HCT116 (cell line): ENCODE measurements at regions not wholly inside any gene's neighbourhood (a gene's known extent, or its start where the extent isn't known, plus 50 kb on each side); places are given as distances from the start of the nearest gene placed in this dataset.

Source experiments
- ATAC-seq: fragments of 200-7000 bp; cut with Tn5 transposase; 2 replicates; pipeline ENCODE4 v1.9.1; 2020; ENCODE audit warnings: mild to moderate bottlenecking, moderate library complexity
- BruUV-seq: library from RNA; stranded (reverse); fragments of 400-500 nt; replicated peaks from 2 replicates; lab custom pipeline; 2021; lab: Mats Ljungman, UMichigan
- CTCF ChIA-PET: fragments of 300-600 bp; sonication (Branson Sonifier 250); formaldehyde crosslinking; loops from one replicate; lab custom pipeline; 2021; ENCODE audit warnings: antibody characterized with exemption; lab: Charles Lee
- POLR2A ChIA-PET: fragments of 300-600, 350-600 bp; sonication (Branson Sonifier 250); formaldehyde crosslinking; loops from one replicate; lab custom pipeline; 2021; ENCODE audit warnings: antibody characterized with exemption; lab: Charles Lee
- RAD21 ChIA-PET, 2 experiments: fragments of 300-600 bp; sonication (Branson Sonifier 250); formaldehyde crosslinking; loops; one replicate each; lab custom pipeline; 2023; ENCODE audit warnings: low total read pairs in 2 of 2; ENCODE audit not compliant: uncharacterized antibody in 2 of 2, unreplicated experiment in 2 of 2, low non-redundant PET in 1 of 2; lab: Charles Lee
- DNase-seq: peaks from one replicate; pipeline ENCODE4 v3.0.0-alpha.2; 2010; ENCODE audit warnings: low read depth, low spot score
- H2AFZ ChIP-seq: fragments of 200-600 bp; shearing (Covaris generic), sonication (generic); 2 replicates; pipeline ENCODE4 v1.6.1; 2017; ENCODE audit warnings: low read depth, mixed run types, mixed read lengths, antibody characterized with exemption, low read length; ENCODE audit not compliant: poor library complexity, severe bottlenecking
- H3K27ac ChIP-seq: 2 replicates; pipeline ENCODE4 v1.5.1; 2012; ENCODE audit warnings: low read depth, low read length
- H3K27me3 ChIP-seq: fragments of 200-600 bp; sonication (generic); 2 replicates; pipeline ENCODE4 v1.6.1; 2016; ENCODE audit warnings: mixed run types, low read length, mixed read lengths; ENCODE audit not compliant: insufficient read depth
- H3K36me3 ChIP-seq, 2 experiments: fragments of 200-500 bp in 1 of 2; fragments of 200-600 bp in 1 of 2; sonication (Bioruptor generic) in 1 of 2; sonication (generic) in 1 of 2; 2 replicates each; pipeline versions ENCODE4 v1.5.1 to v1.6.1; 2014 to 2016; ENCODE audit warnings: low read length in 2 of 2, inconsistent platforms in 1 of 2, mixed read lengths in 1 of 2, mixed run types in 1 of 2; ENCODE audit not compliant: insufficient read depth in 2 of 2, control insufficient read depth in 1 of 2
- H3K4me1 ChIP-seq, 2 experiments: fragments of 200-600 bp in 1 of 2; sonication (generic) in 1 of 2; 2 replicates each; pipeline versions ENCODE4 v1.5.1 to v1.6.1; 2012 to 2017; ENCODE audit warnings: low read length in 2 of 2, inconsistent platforms in 1 of 2, mild to moderate bottlenecking in 1 of 2, mixed read lengths in 1 of 2, mixed run types in 1 of 2, moderate library complexity in 1 of 2; ENCODE audit not compliant: insufficient read depth in 2 of 2, control insufficient read depth in 1 of 2
- H3K4me2 ChIP-seq: fragments of 200-600 bp; sonication (generic); 2 replicates; pipeline ENCODE4 v1.6.1; 2017; ENCODE audit warnings: mixed run types, low read length, mixed read lengths
- H3K4me3 ChIP-seq, 2 experiments: fragments of 200-600 bp in 1 of 2; sonication (generic) in 1 of 2; replicated peaks in 1 of 2; 2 replicates each; pipeline ENCODE4 v1.5.1; 2011 to 2016; ENCODE audit warnings: low read length in 2 of 2, control low read depth in 1 of 2, low read depth in 1 of 2, mild to moderate bottlenecking in 1 of 2, mixed read lengths in 1 of 2, mixed run types in 1 of 2
- H3K79me2 ChIP-seq: fragments of 200-600 bp; sonication (generic); 2 replicates; pipeline ENCODE4 v1.6.1; 2017; ENCODE audit warnings: mild to moderate bottlenecking, mixed run types, low read length, moderate library complexity, mixed read lengths; ENCODE audit not compliant: insufficient read depth
- H3K9ac ChIP-seq: fragments of 200-600 bp; sonication (generic); 2 replicates; pipeline ENCODE4 v1.6.1; 2016; ENCODE audit warnings: low read length, mixed read lengths
- H3K9me2 ChIP-seq: fragments of 200-600 bp; sonication (generic), shearing (Covaris generic); 2 replicates; pipeline ENCODE4 v1.6.1; 2017; ENCODE audit warnings: mixed run types, mild to moderate bottlenecking, moderate library complexity; ENCODE audit not compliant: insufficient read depth
- H3K9me3 ChIP-seq, 2 experiments: fragments of 200-500 bp in 1 of 2; fragments of 200-600 bp in 1 of 2; sonication (Bioruptor generic) in 1 of 2; sonication (generic) in 1 of 2; 2 replicates each; pipeline ENCODE4 v1.6.1; 2014 to 2017; ENCODE audit warnings: low read length in 2 of 2, mixed read lengths in 2 of 2, inconsistent platforms in 1 of 2, low read depth in 1 of 2, mild to moderate bottlenecking in 1 of 2, mixed run types in 1 of 2, moderate library complexity in 1 of 2; ENCODE audit not compliant: control insufficient read depth in 1 of 2, insufficient read depth in 1 of 2
- H4K20me1 ChIP-seq: fragments of 200-600 bp; sonication (generic), shearing (Covaris generic); 2 replicates; pipeline ENCODE4 v1.6.1; 2017; ENCODE audit warnings: mixed run types, mild to moderate bottlenecking, moderate library complexity; ENCODE audit not compliant: insufficient read depth
- CBX3 ChIP-seq: IDR thresholded peaks from 2 replicates; pipeline ENCODE4 v1.6.1; 2012; ENCODE audit warnings: low read depth
- ELF1 ChIP-seq: IDR thresholded peaks from 2 replicates; pipeline ENCODE4 v1.6.1; 2012; ENCODE audit warnings: low read depth, borderline replicate concordance
- JUND ChIP-seq: IDR thresholded peaks from 2 replicates; pipeline ENCODE4 v1.6.1; 2012
- RAD21 ChIP-seq: IDR thresholded peaks from 2 replicates; pipeline ENCODE4 v1.6.1; 2012; ENCODE audit warnings: low read depth, mild to moderate bottlenecking
- YY1 ChIP-seq: IDR thresholded peaks from 2 replicates; pipeline ENCODE4 v1.6.1; 2011; ENCODE audit warnings: low read length, low read depth, moderate library complexity, mild to moderate bottlenecking; ENCODE audit not compliant: insufficient replicate concordance; ENCODE audit errors: extremely low read depth
- ZBTB33 ChIP-seq: IDR thresholded peaks from 2 replicates; pipeline ENCODE4 v1.6.1; 2011; ENCODE audit warnings: mild to moderate bottlenecking, low read length, moderate library complexity; ENCODE audit not compliant: insufficient replicate concordance; ENCODE audit errors: extremely low read depth
- intact Hi-C: fragments of 100-400 bp; cut with micrococcal nuclease; formaldehyde crosslinking; loops from 2 replicates; pipeline ENCODE4 v1.10.0; 2022
- TF ChIP-seq, protein P1 (sequence below), 3 experiments: fragments of 200-600 bp in 1 of 3; sonication (generic) in 1 of 3; IDR thresholded peaks in 2 of 3; conservative IDR thresholded peaks in 1 of 3; 2 replicates each; pipeline ENCODE4 v1.5.1; 2012 to 2017; ENCODE audit warnings: low read depth in 2 of 3, low read length in 2 of 3, antibody characterized with exemption in 1 of 3, borderline replicate concordance in 1 of 3, control low read depth in 1 of 3, mild to moderate bottlenecking in 1 of 3, mixed read lengths in 1 of 3, mixed run types in 1 of 3, moderate library complexity in 1 of 3; ENCODE audit not compliant: insufficient read depth in 1 of 3
- TF ChIP-seq, protein P2 (sequence below): IDR thresholded peaks from 2 replicates; pipeline ENCODE4 v1.6.1; 2012

DNA sequence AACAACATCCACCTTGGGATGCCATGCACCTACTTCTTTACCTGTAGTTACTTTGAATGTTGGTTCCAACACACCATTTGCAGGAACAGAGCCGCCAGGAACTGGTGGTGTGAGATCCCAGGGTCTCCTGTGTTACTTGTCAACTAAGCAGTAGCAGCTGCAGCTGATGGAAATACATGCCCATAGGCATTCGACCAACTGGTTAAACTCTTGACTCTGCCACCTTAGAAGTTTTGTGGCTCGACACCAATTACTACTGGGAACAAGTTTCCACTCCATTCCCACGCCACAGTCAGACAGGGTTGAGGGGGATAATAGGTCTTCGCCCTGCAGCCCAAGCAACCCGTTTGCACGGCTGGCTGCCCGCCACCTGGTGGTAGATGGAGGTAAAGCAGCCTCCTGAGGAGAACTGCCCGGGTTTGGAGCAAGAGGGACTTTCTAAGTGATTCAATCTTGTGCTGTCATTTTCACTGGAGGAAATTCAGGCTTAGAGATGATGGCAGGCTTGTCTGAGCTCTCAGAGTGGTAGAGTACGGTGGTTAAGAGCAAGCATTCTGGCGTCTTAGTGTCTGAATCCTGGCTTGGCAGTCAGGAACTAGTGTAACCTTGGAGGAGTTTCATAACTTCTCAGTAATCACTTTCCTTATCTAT lies 119.1 kb upstream of the TRIM2 start:
- no peaks in the 10 kb centered on the region for H4K20me1 ChIP-seq
- intact Hi-C loops, result loop anchor here (1.0 to 5.0 kb wide), 3 partner anchors 148 to 558 kb away; partner anchors contain the start of gene FHDC1
- no peak overlapping the region for H3K4me3 ChIP-seq
- no TSS peak for BruUV-seq
- H3K9ac ChIP-seq, result no peak overlapping the region
- H3K9me2 ChIP-seq, result no peaks in the 10 kb centered on the region
- H3K27ac ChIP-seq, result no peak overlapping the region
- DNase-seq (peak; percentile 44), ATAC-seq (peak; percentile 85)
- ChIA-PET RAD21 (interaction anchor here in 1 of 2 experiments (0.8 kb wide), 1 partner anchor 239 kb away, joined by 3 read pairs; no protein-coding TSS in a partner anchor), CTCF (interaction anchor here (1.2 to 2.3 kb wide), 3 partner anchors 10 to 238 kb away, joined by 4 to 14 read pairs (median 4); no protein-coding TSS in a partner anchor), POLR2A (no interaction called here)
- H2AFZ ChIP-seq, result peak overlapping the region; percentile 90
- H3K36me3 ChIP-seq, result no peaks in the 10 kb centered on the region
- peaks cover 0 to 16% of the 10 kb centered on the region in 2 experiments; a peak in 2 of 4 replicates for H3K4me1 ChIP-seq
- H3K79me2 ChIP-seq, result no peaks in the 10 kb centered on the region
- no peaks in the 10 kb centered on the region for H3K27me3 ChIP-seq
- TF ChIP-seq, protein P1, sequence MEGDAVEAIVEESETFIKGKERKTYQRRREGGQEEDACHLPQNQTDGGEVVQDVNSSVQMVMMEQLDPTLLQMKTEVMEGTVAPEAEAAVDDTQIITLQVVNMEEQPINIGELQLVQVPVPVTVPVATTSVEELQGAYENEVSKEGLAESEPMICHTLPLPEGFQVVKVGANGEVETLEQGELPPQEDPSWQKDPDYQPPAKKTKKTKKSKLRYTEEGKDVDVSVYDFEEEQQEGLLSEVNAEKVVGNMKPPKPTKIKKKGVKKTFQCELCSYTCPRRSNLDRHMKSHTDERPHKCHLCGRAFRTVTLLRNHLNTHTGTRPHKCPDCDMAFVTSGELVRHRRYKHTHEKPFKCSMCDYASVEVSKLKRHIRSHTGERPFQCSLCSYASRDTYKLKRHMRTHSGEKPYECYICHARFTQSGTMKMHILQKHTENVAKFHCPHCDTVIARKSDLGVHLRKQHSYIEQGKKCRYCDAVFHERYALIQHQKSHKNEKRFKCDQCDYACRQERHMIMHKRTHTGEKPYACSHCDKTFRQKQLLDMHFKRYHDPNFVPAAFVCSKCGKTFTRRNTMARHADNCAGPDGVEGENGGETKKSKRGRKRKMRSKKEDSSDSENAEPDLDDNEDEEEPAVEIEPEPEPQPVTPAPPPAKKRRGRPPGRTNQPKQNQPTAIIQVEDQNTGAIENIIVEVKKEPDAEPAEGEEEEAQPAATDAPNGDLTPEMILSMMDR (IDR thresholded peaks at IDR 0.05 in 2 of 3, conservative IDR thresholded peaks at IDR 0.05 in 1 of 3; ENCODE audit: borderline replicate concordance in 1 of 3, insufficient read depth in 1 of 3, low read depth in 2 of 3, low read length in 2 of 3), result peak; percentile 76 to 97 (median 94)
- TF ChIP-seq RAD21, result peak; percentile 69
- TF ChIP-seq, protein P2, sequence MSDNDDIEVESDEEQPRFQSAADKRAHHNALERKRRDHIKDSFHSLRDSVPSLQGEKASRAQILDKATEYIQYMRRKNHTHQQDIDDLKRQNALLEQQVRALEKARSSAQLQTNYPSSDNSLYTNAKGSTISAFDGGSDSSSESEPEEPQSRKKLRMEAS, result no peak
- TF ChIP-seq, all 23 proteins: peak for 2
- Histone ChIP-seq H3K4me2 (peak overlapping the region; percentile 26; the same call in 1 of the 2 replicates), H3K9me3 (no peaks in the 10 kb centered on the region)

GRCh38 chr4:153087671-153088194 lies 116.5 kb upstream of the TRIM2 start:
- CTCF ChIA-PET, result no interaction called here
- TF ChIP-seq ELF1 (no peak), YY1 (no peak), RAD21 (no peak), CBX3 (no peak), ZBTB33 (no peak), JUND (no peak)
- no peaks in the 10 kb centered on the region for H3K9me2 ChIP-seq
- H3K9me3 ChIP-seq, result no peaks in the 10 kb centered on the region
- H3K4me3 ChIP-seq, result no peak overlapping the region
- RAD21 ChIA-PET, result no interaction called here
- no peak overlapping the region for H3K4me2 ChIP-seq
- no peaks in the 10 kb centered on the region for H3K36me3 ChIP-seq
- no peak for ATAC-seq
- DNase-seq, result no peak
- POLR2A ChIA-PET, result no interaction called here
- H3K79me2 ChIP-seq, result no peaks in the 10 kb centered on the region
- no TSS peak for BruUV-seq
- no peak overlapping the region for H2AFZ ChIP-seq
- H4K20me1 ChIP-seq, result no peaks in the 10 kb centered on the region
- no peak overlapping the region for H3K9ac ChIP-seq
- no peak overlapping the region for H3K27ac ChIP-seq
- intact Hi-C loops, result no loop called here
- H3K27me3 ChIP-seq, result no peaks in the 10 kb centered on the region
- peaks cover 0 to 16% of the 10 kb centered on the region in 2 experiments; a peak in 2 of 4 replicates for H3K4me1 ChIP-seq
